ENCODE measurements at regions not wholly inside any gene's neighbourhood (a gene's known extent, or its start where the extent isn't known, plus 50 kb on each side); places are given as distances from the start of the nearest gene placed in this dataset.

DNA sequence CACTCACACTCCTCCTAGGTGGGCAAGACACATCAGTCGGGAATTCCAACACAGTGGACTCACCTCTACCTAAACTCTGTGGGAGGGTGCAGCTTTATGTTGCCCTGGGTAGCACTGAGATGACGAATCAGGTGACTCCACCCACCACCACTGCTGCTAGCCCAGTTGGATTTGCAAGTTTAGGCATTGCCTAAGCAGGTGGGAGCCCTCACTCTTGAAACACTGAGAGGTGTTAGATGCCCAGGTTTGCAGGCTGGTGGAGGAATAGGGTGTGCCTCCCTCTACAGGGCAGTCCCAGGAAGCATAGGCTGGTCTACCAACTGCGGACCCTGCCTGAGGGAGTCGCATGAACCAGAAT lies 708.9 kb downstream of the POM121L12 start:
- Histone ChIP-seq H3K4me1 (ENCODE audit: insufficient read depth, low read length, severe bottlenecking) (no peaks in the 10 kb centered on the region), H3K9ac (ENCODE audit: low read length) (no peak overlapping the region), H3K27me3 (ENCODE audit: insufficient read depth, low read length) (no peaks in the 10 kb centered on the region), H3K79me2 (ENCODE audit: insufficient read depth, low read length) (no peaks in the 10 kb centered on the region), H3K4me2 (ENCODE audit: low read length) (no peak overlapping the region), H4K20me1 (ENCODE audit: insufficient read depth, low read length) (no peaks in the 10 kb centered on the region), H3K27ac (ENCODE audit: low read depth, low read length, poor library complexity, severe bottlenecking) (no peak overlapping the region), H3F3A (ENCODE audit: insufficient read depth, low read length) (no peaks in the 10 kb centered on the region), H3K36me3 (ENCODE audit: insufficient read depth, low read length) (no peaks in the 10 kb centered on the region), H3K4me3 (ENCODE audit: low read depth, low read length, poor library complexity, severe bottlenecking) (no peak overlapping the region), H2AFZ (ENCODE audit: low read length) (no peak overlapping the region), H3K9me3 (ENCODE audit: low read length) (no peaks in the 10 kb centered on the region), H3K9me2 (ENCODE audit: low read depth, low read length) (no peaks in the 10 kb centered on the region)
- no peak for TF ChIP-seq EZH2 (IDR thresholded peaks at IDR 0.05; ENCODE audit: borderline replicate concordance, low read length)
- TF ChIP-seq, protein P1, sequence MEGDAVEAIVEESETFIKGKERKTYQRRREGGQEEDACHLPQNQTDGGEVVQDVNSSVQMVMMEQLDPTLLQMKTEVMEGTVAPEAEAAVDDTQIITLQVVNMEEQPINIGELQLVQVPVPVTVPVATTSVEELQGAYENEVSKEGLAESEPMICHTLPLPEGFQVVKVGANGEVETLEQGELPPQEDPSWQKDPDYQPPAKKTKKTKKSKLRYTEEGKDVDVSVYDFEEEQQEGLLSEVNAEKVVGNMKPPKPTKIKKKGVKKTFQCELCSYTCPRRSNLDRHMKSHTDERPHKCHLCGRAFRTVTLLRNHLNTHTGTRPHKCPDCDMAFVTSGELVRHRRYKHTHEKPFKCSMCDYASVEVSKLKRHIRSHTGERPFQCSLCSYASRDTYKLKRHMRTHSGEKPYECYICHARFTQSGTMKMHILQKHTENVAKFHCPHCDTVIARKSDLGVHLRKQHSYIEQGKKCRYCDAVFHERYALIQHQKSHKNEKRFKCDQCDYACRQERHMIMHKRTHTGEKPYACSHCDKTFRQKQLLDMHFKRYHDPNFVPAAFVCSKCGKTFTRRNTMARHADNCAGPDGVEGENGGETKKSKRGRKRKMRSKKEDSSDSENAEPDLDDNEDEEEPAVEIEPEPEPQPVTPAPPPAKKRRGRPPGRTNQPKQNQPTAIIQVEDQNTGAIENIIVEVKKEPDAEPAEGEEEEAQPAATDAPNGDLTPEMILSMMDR (IDR thresholded peaks at IDR 0.05; ENCODE audit: low read length): no peak

DNA sequence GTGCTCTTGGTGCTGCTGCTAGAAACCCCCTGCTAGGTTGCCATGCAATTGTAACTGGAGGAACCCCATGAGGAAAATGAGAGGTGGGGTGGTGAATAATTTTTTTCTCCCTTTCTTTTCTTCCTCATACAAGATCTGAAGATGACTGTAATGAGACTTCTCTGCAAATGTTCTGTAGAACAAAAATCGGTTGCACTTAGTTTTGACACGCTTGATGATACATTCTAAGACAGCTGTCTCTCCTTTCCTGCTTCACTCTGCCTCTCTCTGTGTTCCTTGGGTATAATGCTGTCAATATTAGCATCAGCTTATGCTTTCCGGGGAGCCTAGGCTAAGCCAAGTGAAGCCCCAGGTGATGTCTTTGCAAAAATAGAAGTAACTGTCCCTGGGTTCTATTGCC lies 721.5 kb downstream of the POM121L12 start:
- Histone ChIP-seq H3K9ac (ENCODE audit: low read length) (no peak overlapping the region), H3K27me3 (ENCODE audit: insufficient read depth, low read length) (no peaks in the 10 kb centered on the region), H3K9me2 (ENCODE audit: low read depth, low read length) (no peaks in the 10 kb centered on the region), H3F3A (ENCODE audit: insufficient read depth, low read length) (no peaks in the 10 kb centered on the region), H3K4me3 (ENCODE audit: low read depth, low read length, poor library complexity, severe bottlenecking) (no peak overlapping the region), H4K20me1 (ENCODE audit: insufficient read depth, low read length) (no peaks in the 10 kb centered on the region), H3K36me3 (ENCODE audit: insufficient read depth, low read length) (no peaks in the 10 kb centered on the region), H2AFZ (ENCODE audit: low read length) (no peak overlapping the region), H3K9me3 (ENCODE audit: low read length) (no peaks in the 10 kb centered on the region), H3K79me2 (ENCODE audit: insufficient read depth, low read length) (no peaks in the 10 kb centered on the region), H3K4me2 (ENCODE audit: low read length) (no peak overlapping the region), H3K4me1 (ENCODE audit: insufficient read depth, low read length, severe bottlenecking) (no peaks in the 10 kb centered on the region), H3K27ac (ENCODE audit: low read depth, low read length, poor library complexity, severe bottlenecking) (no peak overlapping the region)
- TF ChIP-seq, protein P1 (IDR thresholded peaks at IDR 0.05; ENCODE audit: low read length): no peak
- no peak for TF ChIP-seq EZH2 (IDR thresholded peaks at IDR 0.05; ENCODE audit: borderline replicate concordance, low read length)

DNA sequence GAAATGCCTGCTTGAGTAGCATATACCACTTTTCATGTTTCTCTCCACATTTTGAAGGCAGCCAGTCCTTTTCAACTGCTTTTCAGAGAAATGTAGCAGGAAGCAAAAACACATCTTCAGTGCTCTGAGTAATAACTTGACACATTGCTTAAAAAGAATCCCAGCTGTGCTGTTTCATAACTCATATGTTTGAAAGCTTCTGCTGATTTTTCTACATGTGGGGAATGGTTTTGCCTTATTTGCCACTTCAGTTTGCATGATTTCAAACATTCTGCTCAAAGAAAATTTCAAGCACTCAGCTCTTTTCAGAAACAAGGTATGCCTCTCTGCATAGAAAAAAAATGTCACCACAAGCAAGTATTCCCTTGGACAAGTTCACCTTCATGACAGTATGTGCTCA lies 732.8 kb downstream of the POM121L12 start:
- no peaks in the 10 kb centered on the region for H3K4me1 ChIP-seq (ENCODE audit: insufficient read depth, low read length, severe bottlenecking)
- H3K9me2 ChIP-seq (ENCODE audit: low read depth, low read length): no peaks in the 10 kb centered on the region
- H2AFZ ChIP-seq (ENCODE audit: low read length): no peak overlapping the region
- H3K27me3 ChIP-seq (ENCODE audit: insufficient read depth, low read length): no peaks in the 10 kb centered on the region
- no peaks in the 10 kb centered on the region for H4K20me1 ChIP-seq (ENCODE audit: insufficient read depth, low read length)
- no peaks in the 10 kb centered on the region for H3K9me3 ChIP-seq (ENCODE audit: low read length)
- no peaks in the 10 kb centered on the region for H3K79me2 ChIP-seq (ENCODE audit: insufficient read depth, low read length)
- H3K9ac ChIP-seq (ENCODE audit: low read length): no peak overlapping the region
- H3K4me2 ChIP-seq (ENCODE audit: low read length): no peak overlapping the region
- no peaks in the 10 kb centered on the region for H3F3A ChIP-seq (ENCODE audit: insufficient read depth, low read length)
- H3K27ac ChIP-seq (ENCODE audit: low read depth, low read length, poor library complexity, severe bottlenecking): no peak overlapping the region
- no peaks in the 10 kb centered on the region for H3K36me3 ChIP-seq (ENCODE audit: insufficient read depth, low read length)
- TF ChIP-seq, protein P1 (IDR thresholded peaks at IDR 0.05; ENCODE audit: low read length): no peak
- TF ChIP-seq EZH2 (IDR thresholded peaks at IDR 0.05; ENCODE audit: borderline replicate concordance, low read length): no peak
- no peak overlapping the region for H3K4me3 ChIP-seq (ENCODE audit: low read depth, low read length, poor library complexity, severe bottlenecking)
